SK-N-SH treated with all-trans-retinoic acid at 6 μM for 48 hours (cell line): ENCODE measurements at regions not wholly inside any gene's neighbourhood (a gene's known extent, or its start where the extent isn't known, plus 50 kb on each side); places are given as distances from the start of the nearest gene placed in this dataset.

Experiments
- ATAC-seq: fragments of 200-7000 bp; cut with Tn5 transposase; 3 replicates; pipeline ENCODE4 v1.9.1; 2020; ENCODE audit warnings: mild to moderate bottlenecking, moderate library complexity
- ARNTL ChIP-seq: fragments of 450-650 bp; formaldehyde crosslinking; IDR thresholded peaks from 2 replicates; pipeline ENCODE4 v1.5.0; 2020; ENCODE audit warnings: low read depth, mild to moderate bottlenecking, moderate library complexity, borderline replicate concordance
- BACH2 ChIP-seq: fragments of 250-450 bp; sonication (Bioruptor Pico); IDR thresholded peaks from 2 replicates; pipeline ENCODE4 v1.9.0; 2021; ENCODE audit warnings: mild to moderate bottlenecking, borderline replicate concordance
- CSDC2 ChIP-seq: fragments of 250-450 bp; sonication (Bioruptor Pico); IDR thresholded peaks from 2 replicates; pipeline ENCODE4 v1.5.0; 2020; ENCODE audit warnings: mild to moderate bottlenecking, moderate library complexity
- ESRRG ChIP-seq: fragments of 250-450 bp; sonication (Bioruptor Pico); IDR thresholded peaks from 2 replicates; pipeline ENCODE4 v1.6.1; 2021; ENCODE audit warnings: mild to moderate bottlenecking
- GLIS3 ChIP-seq: fragments of 250-450 bp; sonication (Bioruptor Pico); IDR thresholded peaks from 2 replicates; pipeline ENCODE4 v1.5.0; 2020; ENCODE audit warnings: mild to moderate bottlenecking, moderate library complexity
- ISL1 ChIP-seq: fragments of 250-450 bp; sonication (Bioruptor Pico); IDR thresholded peaks from 2 replicates; pipeline ENCODE4 v2.1.2; 2022; ENCODE audit warnings: mild to moderate bottlenecking, moderate library complexity
- OSR1 ChIP-seq: fragments of 250-450 bp; sonication (Bioruptor Pico); IDR thresholded peaks from 2 replicates; pipeline ENCODE4 v1.8.0; 2022; ENCODE audit warnings: moderate library complexity, mild to moderate bottlenecking, inconsistent platforms
- RARB ChIP-seq: fragments of 250-450 bp; sonication (Bioruptor Pico); IDR thresholded peaks from 2 replicates; pipeline ENCODE4 v1.8.0; 2021; ENCODE audit warnings: mild to moderate bottlenecking, moderate library complexity
- SNAI2 ChIP-seq: fragments of 250-450 bp; sonication (Bioruptor Pico); IDR thresholded peaks from 2 replicates; pipeline ENCODE4 v1.5.0; 2020; ENCODE audit warnings: mild to moderate bottlenecking, moderate library complexity
- TCF4 ChIP-seq: fragments of 250-450 bp; sonication (Bioruptor Pico); IDR thresholded peaks from 2 replicates; pipeline ENCODE4 v1.8.0; 2021; ENCODE audit warnings: mild to moderate bottlenecking, moderate library complexity, borderline replicate concordance
- TOX ChIP-seq: fragments of 250-450 bp; sonication (Bioruptor Pico); IDR thresholded peaks from 2 replicates; pipeline ENCODE4 v1.8.0; 2021; ENCODE audit warnings: mild to moderate bottlenecking, moderate library complexity, borderline replicate concordance
- ZC3H10 ChIP-seq: fragments of 250-450 bp; sonication (Bioruptor Pico); IDR thresholded peaks from 2 replicates; pipeline ENCODE4 v1.5.1; 2021; ENCODE audit warnings: mild to moderate bottlenecking, moderate library complexity
- ZFP3 ChIP-seq: fragments of 250-450 bp; sonication (Bioruptor Pico); IDR thresholded peaks from 2 replicates; pipeline ENCODE4 v1.5.0; 2020; ENCODE audit warnings: mild to moderate bottlenecking, moderate library complexity
- ZFP30 ChIP-seq: fragments of 450-650 bp; formaldehyde crosslinking; IDR thresholded peaks from 2 replicates; pipeline ENCODE4 v1.5.0; 2022; ENCODE audit warnings: mild to moderate bottlenecking, moderate library complexity
- ZNF565 ChIP-seq: fragments of 450-650 bp; formaldehyde crosslinking; conservative IDR thresholded peaks from 2 replicates; pipeline ENCODE4 v1.5.0; 2020; ENCODE audit warnings: low read depth, mild to moderate bottlenecking, moderate library complexity
- ZNF70 ChIP-seq: fragments of 450-650 bp; formaldehyde crosslinking; IDR thresholded peaks from 2 replicates; pipeline ENCODE4 v1.5.0; 2020; ENCODE audit warnings: mild to moderate bottlenecking, moderate library complexity
- ZNF8 ChIP-seq: fragments of 450-650 bp; formaldehyde crosslinking; IDR thresholded peaks from 2 replicates; pipeline ENCODE4 v1.5.0; 2020; ENCODE audit warnings: mild to moderate bottlenecking, moderate library complexity
- TF ChIP-seq, protein P1 (sequence below): fragments of 250-450 bp; sonication (Bioruptor Pico); IDR thresholded peaks from 2 replicates; pipeline ENCODE4 v1.8.0; 2021; ENCODE audit warnings: low read depth, mild to moderate bottlenecking, moderate library complexity, borderline replicate concordance
- TF ChIP-seq, protein P2 (sequence below): fragments of 250-450 bp; sonication (Bioruptor Pico); IDR thresholded peaks from 2 replicates; pipeline ENCODE4 v1.5.1; 2020; ENCODE audit warnings: low read depth, mild to moderate bottlenecking, moderate library complexity
- TF ChIP-seq, protein P3 (sequence below): fragments of 250-450 bp; sonication (Bioruptor Pico); IDR thresholded peaks from 2 replicates; pipeline ENCODE4 v1.5.0; 2020; ENCODE audit warnings: mild to moderate bottlenecking, moderate library complexity
- TF ChIP-seq, protein P4 (sequence below): fragments of 250-450 bp; sonication (Bioruptor Pico); IDR thresholded peaks from 2 replicates; pipeline ENCODE4 v1.8.0; 2020; ENCODE audit warnings: mild to moderate bottlenecking, moderate library complexity, borderline replicate concordance
- TF ChIP-seq, protein P5 (sequence below): fragments of 250-450 bp; sonication (Bioruptor Pico); IDR thresholded peaks from 2 replicates; pipeline ENCODE4 v1.5.1; 2021; ENCODE audit warnings: mild to moderate bottlenecking, moderate library complexity

DNA sequence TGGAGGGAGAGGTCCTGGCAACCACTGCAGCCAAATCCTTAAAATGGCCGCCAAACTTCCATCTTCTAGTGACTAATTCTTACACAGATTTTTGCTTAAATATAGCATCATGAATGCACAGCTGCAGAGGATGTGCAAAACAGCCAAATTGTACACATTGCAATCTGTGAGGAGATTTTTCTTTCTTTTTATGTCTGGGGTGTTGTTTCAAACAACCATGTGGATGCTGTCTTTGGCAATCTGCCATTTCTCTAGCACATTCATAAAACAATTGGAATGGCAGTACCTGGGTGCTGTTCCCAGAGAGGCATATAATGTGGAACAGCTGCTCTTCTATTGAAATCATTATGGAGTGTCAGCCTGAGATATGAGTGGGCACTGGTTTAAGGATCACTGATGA is 1082.9 kb upstream of the SEMA6A start:
- ATAC-seq: no peak
- no peak for TF ChIP-seq ZNF70
- TF ChIP-seq ISL1 (CRISPR knock-in tag): no peak
- TF ChIP-seq, protein P1, sequence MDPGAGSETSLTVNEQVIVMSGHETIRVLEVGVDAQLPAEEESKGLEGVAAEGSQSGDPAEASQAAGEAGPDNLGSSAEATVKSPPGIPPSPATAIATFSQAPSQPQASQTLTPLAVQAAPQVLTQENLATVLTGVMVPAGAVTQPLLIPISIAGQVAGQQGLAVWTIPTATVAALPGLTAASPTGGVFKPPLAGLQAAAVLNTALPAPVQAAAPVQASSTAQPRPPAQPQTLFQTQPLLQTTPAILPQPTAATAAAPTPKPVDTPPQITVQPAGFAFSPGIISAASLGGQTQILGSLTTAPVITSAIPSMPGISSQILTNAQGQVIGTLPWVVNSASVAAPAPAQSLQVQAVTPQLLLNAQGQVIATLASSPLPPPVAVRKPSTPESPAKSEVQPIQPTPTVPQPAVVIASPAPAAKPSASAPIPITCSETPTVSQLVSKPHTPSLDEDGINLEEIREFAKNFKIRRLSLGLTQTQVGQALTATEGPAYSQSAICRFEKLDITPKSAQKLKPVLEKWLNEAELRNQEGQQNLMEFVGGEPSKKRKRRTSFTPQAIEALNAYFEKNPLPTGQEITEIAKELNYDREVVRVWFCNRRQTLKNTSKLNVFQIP (CRISPR knock-in tag): no peak
- TF ChIP-seq RARB: no peak
- no peak for TF ChIP-seq ZNF565
- TF ChIP-seq ESRRG (CRISPR knock-in tag): no peak
- TF ChIP-seq BACH2 (CRISPR knock-in tag): no peak
- TF ChIP-seq, protein P2, sequence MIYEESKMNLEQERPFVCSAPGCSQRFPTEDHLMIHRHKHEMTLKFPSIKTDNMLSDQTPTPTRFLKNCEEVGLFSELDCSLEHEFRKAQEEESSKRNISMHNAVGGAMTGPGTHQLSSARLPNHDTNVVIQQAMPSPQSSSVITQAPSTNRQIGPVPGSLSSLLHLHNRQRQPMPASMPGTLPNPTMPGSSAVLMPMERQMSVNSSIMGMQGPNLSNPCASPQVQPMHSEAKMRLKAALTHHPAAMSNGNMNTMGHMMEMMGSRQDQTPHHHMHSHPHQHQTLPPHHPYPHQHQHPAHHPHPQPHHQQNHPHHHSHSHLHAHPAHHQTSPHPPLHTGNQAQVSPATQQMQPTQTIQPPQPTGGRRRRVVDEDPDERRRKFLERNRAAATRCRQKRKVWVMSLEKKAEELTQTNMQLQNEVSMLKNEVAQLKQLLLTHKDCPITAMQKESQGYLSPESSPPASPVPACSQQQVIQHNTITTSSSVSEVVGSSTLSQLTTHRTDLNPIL (CRISPR knock-in tag): no peak
- TF ChIP-seq, protein P3, sequence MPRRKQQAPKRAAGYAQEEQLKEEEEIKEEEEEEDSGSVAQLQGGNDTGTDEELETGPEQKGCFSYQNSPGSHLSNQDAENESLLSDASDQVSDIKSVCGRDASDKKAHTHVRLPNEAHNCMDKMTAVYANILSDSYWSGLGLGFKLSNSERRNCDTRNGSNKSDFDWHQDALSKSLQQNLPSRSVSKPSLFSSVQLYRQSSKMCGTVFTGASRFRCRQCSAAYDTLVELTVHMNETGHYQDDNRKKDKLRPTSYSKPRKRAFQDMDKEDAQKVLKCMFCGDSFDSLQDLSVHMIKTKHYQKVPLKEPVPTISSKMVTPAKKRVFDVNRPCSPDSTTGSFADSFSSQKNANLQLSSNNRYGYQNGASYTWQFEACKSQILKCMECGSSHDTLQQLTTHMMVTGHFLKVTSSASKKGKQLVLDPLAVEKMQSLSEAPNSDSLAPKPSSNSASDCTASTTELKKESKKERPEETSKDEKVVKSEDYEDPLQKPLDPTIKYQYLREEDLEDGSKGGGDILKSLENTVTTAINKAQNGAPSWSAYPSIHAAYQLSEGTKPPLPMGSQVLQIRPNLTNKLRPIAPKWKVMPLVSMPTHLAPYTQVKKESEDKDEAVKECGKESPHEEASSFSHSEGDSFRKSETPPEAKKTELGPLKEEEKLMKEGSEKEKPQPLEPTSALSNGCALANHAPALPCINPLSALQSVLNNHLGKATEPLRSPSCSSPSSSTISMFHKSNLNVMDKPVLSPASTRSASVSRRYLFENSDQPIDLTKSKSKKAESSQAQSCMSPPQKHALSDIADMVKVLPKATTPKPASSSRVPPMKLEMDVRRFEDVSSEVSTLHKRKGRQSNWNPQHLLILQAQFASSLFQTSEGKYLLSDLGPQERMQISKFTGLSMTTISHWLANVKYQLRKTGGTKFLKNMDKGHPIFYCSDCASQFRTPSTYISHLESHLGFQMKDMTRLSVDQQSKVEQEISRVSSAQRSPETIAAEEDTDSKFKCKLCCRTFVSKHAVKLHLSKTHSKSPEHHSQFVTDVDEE (CRISPR knock-in tag): no peak
- no peak for TF ChIP-seq TOX
- TF ChIP-seq, protein P4, sequence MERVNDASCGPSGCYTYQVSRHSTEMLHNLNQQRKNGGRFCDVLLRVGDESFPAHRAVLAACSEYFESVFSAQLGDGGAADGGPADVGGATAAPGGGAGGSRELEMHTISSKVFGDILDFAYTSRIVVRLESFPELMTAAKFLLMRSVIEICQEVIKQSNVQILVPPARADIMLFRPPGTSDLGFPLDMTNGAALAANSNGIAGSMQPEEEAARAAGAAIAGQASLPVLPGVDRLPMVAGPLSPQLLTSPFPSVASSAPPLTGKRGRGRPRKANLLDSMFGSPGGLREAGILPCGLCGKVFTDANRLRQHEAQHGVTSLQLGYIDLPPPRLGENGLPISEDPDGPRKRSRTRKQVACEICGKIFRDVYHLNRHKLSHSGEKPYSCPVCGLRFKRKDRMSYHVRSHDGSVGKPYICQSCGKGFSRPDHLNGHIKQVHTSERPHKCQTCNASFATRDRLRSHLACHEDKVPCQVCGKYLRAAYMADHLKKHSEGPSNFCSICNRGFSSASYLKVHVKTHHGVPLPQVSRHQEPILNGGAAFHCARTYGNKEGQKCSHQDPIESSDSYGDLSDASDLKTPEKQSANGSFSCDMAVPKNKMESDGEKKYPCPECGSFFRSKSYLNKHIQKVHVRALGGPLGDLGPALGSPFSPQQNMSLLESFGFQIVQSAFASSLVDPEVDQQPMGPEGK (CRISPR knock-in tag): no peak
- TF ChIP-seq ZNF8 (CRISPR knock-in tag): no peak
- no peak for TF ChIP-seq TCF4 (CRISPR knock-in tag)
- TF ChIP-seq, protein P5, sequence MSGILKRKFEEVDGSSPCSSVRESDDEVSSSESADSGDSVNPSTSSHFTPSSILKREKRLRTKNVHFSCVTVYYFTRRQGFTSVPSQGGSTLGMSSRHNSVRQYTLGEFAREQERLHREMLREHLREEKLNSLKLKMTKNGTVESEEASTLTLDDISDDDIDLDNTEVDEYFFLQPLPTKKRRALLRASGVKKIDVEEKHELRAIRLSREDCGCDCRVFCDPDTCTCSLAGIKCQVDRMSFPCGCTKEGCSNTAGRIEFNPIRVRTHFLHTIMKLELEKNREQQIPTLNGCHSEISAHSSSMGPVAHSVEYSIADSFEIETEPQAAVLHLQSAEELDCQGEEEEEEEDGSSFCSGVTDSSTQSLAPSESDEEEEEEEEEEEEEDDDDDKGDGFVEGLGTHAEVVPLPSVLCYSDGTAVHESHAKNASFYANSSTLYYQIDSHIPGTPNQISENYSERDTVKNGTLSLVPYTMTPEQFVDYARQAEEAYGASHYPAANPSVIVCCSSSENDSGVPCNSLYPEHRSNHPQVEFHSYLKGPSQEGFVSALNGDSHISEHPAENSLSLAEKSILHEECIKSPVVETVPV: no peak
- TF ChIP-seq SNAI2: no peak
- no peak for TF ChIP-seq OSR1
- no peak for TF ChIP-seq GLIS3 (CRISPR knock-in tag)
- no peak for TF ChIP-seq CSDC2

DNA sequence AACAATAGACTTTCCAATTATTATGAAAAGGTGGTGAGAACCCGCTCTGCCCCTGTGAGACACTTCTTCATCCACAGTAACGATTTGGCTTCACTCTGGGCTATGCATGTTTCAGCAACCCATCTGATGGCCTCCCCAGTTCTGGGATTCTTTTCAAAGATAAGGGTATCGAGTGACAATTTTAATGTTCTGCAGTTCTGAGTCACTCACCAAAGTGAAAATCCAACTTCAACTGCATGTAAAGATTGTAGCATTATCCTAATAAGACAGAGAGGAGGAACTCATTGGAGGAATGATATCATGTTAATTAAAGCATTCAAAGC is 1078.3 kb upstream of the SEMA6A start:
- ATAC-seq: no peak
- TF ChIP-seq ARNTL (CRISPR knock-in tag) (no peak), GLIS3 (CRISPR knock-in tag) (no peak), ZNF70 (no peak), BACH2 (CRISPR knock-in tag) (no peak), ISL1 (CRISPR knock-in tag) (no peak), RARB (no peak)

DNA sequence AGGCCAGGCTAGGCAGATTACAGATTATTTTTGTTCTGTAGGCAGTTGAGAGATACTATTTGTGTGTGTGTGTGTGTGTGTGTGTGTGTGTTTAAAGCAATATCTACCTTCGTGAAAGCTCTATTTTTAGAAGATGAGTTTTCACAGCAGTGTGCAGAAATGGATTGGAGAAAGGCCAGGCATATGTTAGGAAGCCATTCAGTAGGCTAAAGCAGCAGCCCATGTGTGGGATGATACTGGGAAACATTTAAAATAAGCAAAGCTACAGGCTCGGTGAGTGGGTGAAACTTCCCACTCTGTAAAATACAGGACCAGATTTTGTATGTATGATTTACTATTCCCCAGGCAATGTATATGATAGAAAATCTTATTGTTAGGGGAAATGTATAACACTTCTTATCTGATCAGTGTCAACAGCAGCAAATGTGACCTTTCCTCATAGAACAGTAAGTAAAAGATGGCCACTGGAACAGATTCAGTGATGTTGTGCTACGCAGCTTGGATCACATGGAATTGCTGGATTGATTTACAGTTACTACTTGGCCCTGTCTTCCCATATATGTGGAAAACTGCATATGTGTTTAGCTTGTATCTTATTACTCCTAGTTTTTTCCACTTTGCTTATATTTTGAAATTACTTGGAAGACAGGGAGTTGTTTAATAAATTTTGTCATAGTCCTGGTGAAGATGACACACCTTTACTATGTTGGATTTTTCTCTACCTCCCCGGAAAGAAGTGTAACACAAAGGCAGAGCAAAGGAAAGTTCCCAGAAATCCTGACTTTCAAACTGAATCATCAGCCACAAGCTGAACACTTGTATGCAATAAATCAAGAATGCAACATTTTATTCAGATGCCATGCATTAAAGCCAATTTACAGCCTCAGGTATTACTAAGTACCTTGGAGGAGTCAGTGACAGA is 1077.7 kb upstream of the SEMA6A start:
- no peak for ATAC-seq
- TF ChIP-seq, protein P5: no peak
- no peak for TF ChIP-seq ESRRG (CRISPR knock-in tag)
- TF ChIP-seq ZC3H10 (CRISPR knock-in tag): no peak
- TF ChIP-seq ZNF8 (CRISPR knock-in tag): no peak
- TF ChIP-seq ZFP3 (CRISPR knock-in tag): no peak
- TF ChIP-seq GLIS3 (CRISPR knock-in tag): no peak
- TF ChIP-seq ZFP30 (CRISPR knock-in tag): no peak
- TF ChIP-seq SNAI2: no peak
- TF ChIP-seq, protein P2 (CRISPR knock-in tag): no peak
- TF ChIP-seq ZNF565: no peak
- TF ChIP-seq, protein P3 (CRISPR knock-in tag): no peak
